Fibroblast of skin of left quadriceps (primary cell): ENCODE measurements at regions not wholly inside any gene's neighbourhood (a gene's known extent, or its start where the extent isn't known, plus 50 kb on each side); places are given as distances from the start of the nearest gene placed in this dataset.

Experiments
- DNase-seq, 2 experiments: peaks; one replicate each; pipeline ENCODE4 v3.0.0-alpha.2; 2013; ENCODE audit warnings: low read depth in 2 of 2

DNA sequence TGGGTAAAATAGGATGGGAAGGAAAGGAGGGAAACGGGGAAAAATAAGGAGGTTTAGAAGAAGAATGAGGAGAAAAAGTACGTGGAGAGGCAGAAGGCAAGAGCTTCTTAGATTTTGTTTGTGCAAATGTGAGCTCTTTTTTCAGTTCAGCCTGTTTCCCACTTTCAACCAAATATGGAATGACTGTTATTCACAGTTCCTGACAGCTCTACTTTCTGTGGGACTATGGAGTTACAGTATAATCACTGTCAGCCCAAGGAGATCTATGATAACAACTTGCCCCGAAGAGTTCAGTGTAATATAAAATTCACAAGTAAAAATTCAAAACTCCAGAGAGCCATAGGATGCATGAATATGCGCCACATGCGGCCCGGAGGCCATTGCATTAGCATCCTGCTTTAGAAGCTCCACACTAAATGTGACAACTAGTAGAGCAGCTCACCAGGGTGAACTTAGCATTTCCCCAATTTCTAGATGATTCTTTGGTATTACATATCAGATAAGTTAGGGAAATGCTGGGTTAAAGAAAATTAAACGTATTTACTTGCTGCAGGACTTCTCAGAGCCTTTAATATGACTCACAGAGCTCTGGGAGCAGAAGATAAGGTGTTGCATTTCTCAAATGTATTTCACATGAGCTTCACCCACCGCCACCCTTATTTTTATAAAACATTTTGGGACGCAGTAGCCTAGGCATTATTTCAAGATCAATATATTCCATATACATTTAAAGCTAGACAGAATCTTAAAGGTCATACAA, 234.6 kb downstream of the EBLN2 start:
- DNase-seq, result no peak

GRCh38 chr3:73296859-73297258, 235.4 kb downstream of the EBLN2 start:
- no peak for DNase-seq

- no peak for DNase-seq
Observed at GRCh38 chr3:73298243-73299183, 237.1 kb downstream of the EBLN2 start.

DNA sequence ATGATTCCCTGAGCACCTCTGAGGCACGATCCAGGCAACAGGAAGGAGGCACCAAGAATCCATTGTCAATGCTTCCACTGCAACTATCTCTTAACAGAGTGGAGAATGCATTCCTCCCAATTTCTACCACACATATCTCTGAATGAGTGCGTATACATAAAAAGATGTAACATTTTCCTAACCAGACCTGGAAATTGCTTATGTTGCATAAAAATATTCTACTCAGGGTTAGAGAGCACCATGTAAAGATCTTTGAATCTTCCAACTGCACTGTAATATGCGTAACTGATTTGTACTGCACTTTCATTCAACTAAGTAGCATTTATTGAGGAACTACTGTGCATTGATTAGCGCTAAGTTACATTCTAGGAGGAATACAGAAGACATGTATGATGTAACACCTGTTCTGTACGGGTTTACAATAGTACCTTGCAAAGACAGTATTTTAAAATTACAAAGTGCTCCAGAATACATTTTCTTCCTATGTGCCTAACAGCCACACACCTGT, 237.8 kb downstream of the EBLN2 start:
- no peak for DNase-seq

- DNase-seq, result no peak
Observed at GRCh38 chr3:73314151-73314951, 252.9 kb downstream of the EBLN2 start.

DNA sequence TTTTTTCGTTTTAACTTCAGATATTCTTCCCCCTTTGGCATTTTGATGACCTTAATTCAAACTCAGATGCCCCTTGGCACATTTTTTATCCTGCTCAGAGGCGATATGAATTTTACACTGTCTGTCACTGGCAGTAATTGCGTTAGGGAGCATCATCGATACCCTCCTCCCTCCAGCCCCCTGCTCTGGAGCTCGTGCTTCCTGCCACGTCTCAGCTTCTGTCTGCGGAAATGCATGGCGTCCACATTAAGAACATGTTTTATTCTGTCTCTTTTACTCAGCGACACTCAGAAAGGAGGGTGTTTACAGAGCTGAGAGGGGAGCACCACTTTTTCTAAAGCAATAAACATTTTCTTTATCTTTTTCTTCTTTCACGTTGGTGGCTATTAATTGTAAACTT, 254.2 kb downstream of the EBLN2 start:
- no peak for DNase-seq

- no peak for DNase-seq
Observed at GRCh38 chr3:73319179-73319769, 257.8 kb downstream of the EBLN2 start.

GRCh38 chr3:73321286-73321999, 260.0 kb downstream of the EBLN2 start:
- DNase-seq, result no peak

- peak; percentile 84 to 89 for DNase-seq
Observed at GRCh38 chr3:73324203-73325155, 263.0 kb downstream of the EBLN2 start.

- no peak for DNase-seq
Observed at GRCh38 chr3:73326396-73326795, 264.9 kb downstream of the EBLN2 start.

DNA sequence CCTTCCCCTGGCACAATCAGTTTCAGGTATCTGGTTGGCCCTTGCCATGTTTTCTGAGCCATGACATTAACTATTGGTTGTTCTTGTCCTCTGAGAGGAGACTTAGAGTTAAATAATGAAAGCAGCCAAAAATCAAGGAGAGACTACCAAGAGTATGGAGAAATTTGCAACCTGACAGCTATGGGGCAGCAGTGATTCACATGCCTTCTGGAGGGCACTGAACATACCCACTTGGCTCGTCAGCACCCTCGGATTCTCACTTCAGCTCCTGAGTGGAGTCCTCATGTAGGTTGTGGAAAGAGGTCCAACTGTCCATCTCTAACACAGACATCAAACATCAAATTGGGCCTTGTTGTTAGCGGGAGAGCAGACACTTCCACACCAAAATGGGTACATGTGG, 265.6 kb downstream of the EBLN2 start:
- DNase-seq, result no peak
